ENCODE measurements at regions not wholly inside any gene's neighbourhood (a gene's known extent, or its start where the extent isn't known, plus 50 kb on each side); places are given as distances from the start of the nearest gene placed in this dataset.
"Not testable (repeated sequence)": the region's sequence is repeated elsewhere in the genome, so short reads cannot be mapped to it uniquely, and the experiment has no call there.

GRCh38 chr4:49588401-49588800 lies 602.3 kb downstream of the CWH43 start:
- TF ChIP-seq CTCF (IDR thresholded peaks at IDR 0.05 in 8 of 11, conservative IDR thresholded peaks at IDR 0.05 in 3 of 11); POLR2AphosphoS5 (IDR thresholded peaks at IDR 0.05); POLR2A (IDR thresholded peaks at IDR 0.05): not testable (repeated sequence)

All from spleen (tissue), 7 donors.